ENCODE measurements at regions not wholly inside any gene's neighbourhood (a gene's known extent, or its start where the extent isn't known, plus 50 kb on each side); places are given as distances from the start of the nearest gene placed in this dataset.

DNA sequence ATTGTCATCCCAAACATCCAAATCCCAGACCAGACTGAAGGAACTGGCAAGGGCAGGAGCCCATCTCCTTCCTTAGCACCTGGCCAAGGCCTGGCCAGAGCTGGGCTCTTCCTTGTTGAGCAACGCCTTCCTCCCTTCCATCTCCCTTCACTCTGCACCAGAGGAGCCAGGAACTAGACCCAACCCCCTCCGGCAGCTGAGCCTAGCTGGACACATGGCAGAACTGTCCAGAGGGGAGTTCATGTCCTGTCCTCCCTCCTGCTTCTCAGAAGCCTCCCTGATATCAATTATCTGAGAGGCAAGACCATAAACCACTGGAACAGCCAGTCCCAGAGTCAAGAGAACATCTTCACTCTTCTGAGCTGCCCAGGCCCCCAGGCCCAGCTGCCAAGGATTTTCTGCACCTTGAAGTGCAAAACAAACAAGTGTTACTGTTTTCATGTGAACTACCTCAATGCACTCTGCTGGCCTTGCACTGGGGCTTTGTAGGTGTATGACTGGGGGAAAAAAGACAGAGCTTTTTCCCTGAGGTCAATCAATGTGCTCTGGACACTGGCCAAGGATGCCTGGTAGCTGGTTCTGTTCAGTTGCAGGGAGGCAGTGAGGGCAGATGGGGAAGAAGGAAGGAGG is 104.5 kb upstream of the KCNK12 start:
- H3K27me3 Mint-ChIP-seq = no peaks in the 10 kb centered on the region
- TF ChIP-seq, protein P1, sequence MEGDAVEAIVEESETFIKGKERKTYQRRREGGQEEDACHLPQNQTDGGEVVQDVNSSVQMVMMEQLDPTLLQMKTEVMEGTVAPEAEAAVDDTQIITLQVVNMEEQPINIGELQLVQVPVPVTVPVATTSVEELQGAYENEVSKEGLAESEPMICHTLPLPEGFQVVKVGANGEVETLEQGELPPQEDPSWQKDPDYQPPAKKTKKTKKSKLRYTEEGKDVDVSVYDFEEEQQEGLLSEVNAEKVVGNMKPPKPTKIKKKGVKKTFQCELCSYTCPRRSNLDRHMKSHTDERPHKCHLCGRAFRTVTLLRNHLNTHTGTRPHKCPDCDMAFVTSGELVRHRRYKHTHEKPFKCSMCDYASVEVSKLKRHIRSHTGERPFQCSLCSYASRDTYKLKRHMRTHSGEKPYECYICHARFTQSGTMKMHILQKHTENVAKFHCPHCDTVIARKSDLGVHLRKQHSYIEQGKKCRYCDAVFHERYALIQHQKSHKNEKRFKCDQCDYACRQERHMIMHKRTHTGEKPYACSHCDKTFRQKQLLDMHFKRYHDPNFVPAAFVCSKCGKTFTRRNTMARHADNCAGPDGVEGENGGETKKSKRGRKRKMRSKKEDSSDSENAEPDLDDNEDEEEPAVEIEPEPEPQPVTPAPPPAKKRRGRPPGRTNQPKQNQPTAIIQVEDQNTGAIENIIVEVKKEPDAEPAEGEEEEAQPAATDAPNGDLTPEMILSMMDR (IDR thresholded peaks at IDR 0.05) = no peak
- no peak overlapping the region for H3K27ac Mint-ChIP-seq
- H3K9me3 Mint-ChIP-seq = no peaks in the 10 kb centered on the region
- H3K4me1 Mint-ChIP-seq (ENCODE audit: low read depth) = no peaks in the 10 kb centered on the region
- POLR2A ChIA-PET = no interaction called here
- no peak overlapping the region for H3K4me3 Mint-ChIP-seq
- DNase-seq (no peak), ATAC-seq (no peak)
- intact Hi-C loops (cut with micrococcal nuclease) = no loop called here
- CTCF ChIA-PET = no interaction called here
- H3K36me3 Mint-ChIP-seq (ENCODE audit: low read depth) = no peaks in the 10 kb centered on the region

DNA sequence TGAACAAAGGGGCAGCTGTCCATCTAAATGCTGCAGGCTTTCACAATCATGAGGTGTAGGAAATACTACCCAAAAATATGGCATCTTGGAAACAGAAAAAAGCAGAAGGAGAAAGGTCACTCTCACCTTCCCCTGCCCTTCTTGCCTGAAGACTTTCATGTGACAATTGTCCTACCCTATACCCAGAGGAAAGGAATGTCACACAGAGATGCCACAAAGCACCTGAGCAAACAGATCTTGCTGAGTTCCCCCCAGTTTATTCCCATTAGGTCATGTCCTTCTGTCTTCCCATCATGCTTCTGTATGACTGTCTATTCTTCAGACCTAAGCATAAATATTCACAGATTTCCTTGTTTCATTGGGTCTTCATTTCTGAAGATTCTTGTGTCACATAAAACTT is 95.5 kb upstream of the KCNK12 start:
- ChIA-PET CTCF (interaction anchor here (0.8 kb wide), 1 partner anchor 12 kb away, joined by 3 read pairs; no protein-coding TSS in a partner anchor), POLR2A (no interaction called here)
- TF ChIP-seq, protein P1 (IDR thresholded peaks at IDR 0.05) = no peak
- no peak overlapping the region for H3K27ac Mint-ChIP-seq
- DNase-seq = no peak
- no peak overlapping the region for H3K4me3 Mint-ChIP-seq
- no peak for ATAC-seq
- peaks cover 4% of the 10 kb centered on the region for H3K27me3 Mint-ChIP-seq
- H3K4me1 Mint-ChIP-seq (ENCODE audit: low read depth) = no peaks in the 10 kb centered on the region
- H3K9me3 Mint-ChIP-seq = no peaks in the 10 kb centered on the region
- intact Hi-C loops (cut with micrococcal nuclease) = no loop called here
- no peaks in the 10 kb centered on the region for H3K36me3 Mint-ChIP-seq (ENCODE audit: low read depth)

DNA sequence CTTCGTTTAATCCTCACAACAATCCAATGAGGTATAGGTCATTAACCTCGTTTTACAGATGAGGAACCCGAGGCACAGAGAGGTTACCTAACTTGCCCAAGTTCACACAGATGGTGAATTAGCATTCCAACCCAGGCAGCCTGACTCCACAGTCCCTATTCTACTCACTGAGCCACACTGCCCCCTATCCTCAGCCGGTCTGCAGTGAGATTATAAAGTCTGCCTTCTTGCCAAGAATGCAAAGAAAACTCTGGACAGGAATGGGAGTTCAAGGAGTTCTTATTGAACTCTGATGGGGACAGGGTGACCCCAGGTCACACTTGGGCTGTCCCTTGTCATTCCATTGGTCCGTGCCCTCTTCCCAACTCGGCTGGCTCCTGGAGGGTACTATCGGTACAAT is 94.0 kb upstream of the KCNK12 start:
- Mint-ChIP-seq H3K4me1 (ENCODE audit: low read depth) (no peaks in the 10 kb centered on the region), H3K4me3 (no peak overlapping the region), H3K27me3 (peaks cover 4% of the 10 kb centered on the region), H3K27ac (no peak overlapping the region), H3K36me3 (ENCODE audit: low read depth) (no peaks in the 10 kb centered on the region), H3K9me3 (no peaks in the 10 kb centered on the region)
- intact Hi-C loops (cut with micrococcal nuclease) = no loop called here
- TF ChIP-seq, protein P1 (IDR thresholded peaks at IDR 0.05) = no peak
- CTCF ChIA-PET = no interaction called here
- DNase-seq (peak; percentile 10), ATAC-seq (no peak)
- POLR2A ChIA-PET = no interaction called here

DNA sequence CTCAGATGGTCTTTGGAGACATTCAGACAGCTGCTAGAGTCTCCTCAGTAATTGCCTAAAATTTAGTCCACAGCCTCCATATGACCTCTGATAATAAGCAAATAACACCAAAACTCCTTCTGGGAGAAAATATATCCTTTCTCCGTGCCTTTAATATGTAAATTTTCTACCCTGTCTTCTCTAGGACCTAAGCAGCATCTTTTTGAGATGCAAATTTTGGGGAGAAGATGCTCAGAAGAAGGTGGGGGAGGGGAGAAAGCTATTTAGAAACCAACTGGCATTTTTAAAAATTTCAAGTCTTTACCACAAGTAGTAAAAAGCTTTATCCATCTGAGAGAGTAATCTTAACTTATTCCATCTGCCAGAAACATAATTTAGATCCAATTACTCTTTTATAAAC is 91.8 kb upstream of the KCNK12 start:
- DNase-seq (no peak), ATAC-seq (no peak)
- CTCF ChIA-PET = interaction anchor here (0.9 to 2.4 kb wide), 3 partner anchors 9 to 105 kb away, joined by 3 to 8 read pairs (median 3); no protein-coding TSS in a partner anchor
- intact Hi-C loops (cut with micrococcal nuclease) = no loop called here
- POLR2A ChIA-PET = interaction anchor here (0.5 kb wide), 1 partner anchor 131 kb away, joined by 3 read pairs; no protein-coding TSS in a partner anchor
- TF ChIP-seq, protein P1 (IDR thresholded peaks at IDR 0.05) = no peak
- H3K4me3 Mint-ChIP-seq = no peak overlapping the region
- no peaks in the 10 kb centered on the region for H3K4me1 Mint-ChIP-seq (ENCODE audit: low read depth)
- H3K27ac Mint-ChIP-seq = no peak overlapping the region
- no peaks in the 10 kb centered on the region for H3K27me3 Mint-ChIP-seq
- H3K36me3 Mint-ChIP-seq (ENCODE audit: low read depth) = no peaks in the 10 kb centered on the region
- no peaks in the 10 kb centered on the region for H3K9me3 Mint-ChIP-seq

DNA sequence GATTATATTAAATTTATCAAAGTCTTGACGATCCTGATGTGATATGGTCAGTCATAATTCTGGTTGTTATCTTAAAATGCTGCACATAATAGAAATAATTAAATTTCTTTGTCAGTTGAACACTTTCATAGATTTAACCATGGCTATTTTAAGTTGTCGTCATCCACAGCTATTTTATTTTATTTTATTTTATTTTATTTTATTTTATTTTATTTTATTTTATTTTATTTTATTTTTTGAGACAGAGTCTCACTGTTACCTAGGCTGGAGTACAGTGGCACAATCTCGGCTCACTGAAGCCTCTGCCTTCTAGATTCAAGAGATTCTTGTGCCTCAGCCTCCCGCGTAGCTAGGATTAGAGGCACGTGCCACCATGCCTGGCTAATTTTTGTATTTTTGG is 90.5 kb upstream of the KCNK12 start:
- no peaks in the 10 kb centered on the region for H3K4me1 Mint-ChIP-seq (ENCODE audit: low read depth)
- H3K9me3 Mint-ChIP-seq = no peaks in the 10 kb centered on the region
- H3K4me3 Mint-ChIP-seq = no peak overlapping the region
- POLR2A ChIA-PET = no interaction called here
- no peaks in the 10 kb centered on the region for H3K36me3 Mint-ChIP-seq (ENCODE audit: low read depth)
- H3K27me3 Mint-ChIP-seq = no peaks in the 10 kb centered on the region
- DNase-seq (no peak), ATAC-seq (no peak)
- no peak overlapping the region for H3K27ac Mint-ChIP-seq
- CTCF ChIA-PET = no interaction called here
- intact Hi-C loops (cut with micrococcal nuclease) = no loop called here
- TF ChIP-seq, protein P1 (IDR thresholded peaks at IDR 0.05) = no peak

Measured in activated CD8-positive, alpha-beta T cell treated with anti-CD3 and anti-CD28 coated beads for 36 hours (primary cell).